ENCODE measurements at regions not wholly inside any gene's neighbourhood (a gene's known extent, or its start where the extent isn't known, plus 50 kb on each side); places are given as distances from the start of the nearest gene placed in this dataset.

DNA sequence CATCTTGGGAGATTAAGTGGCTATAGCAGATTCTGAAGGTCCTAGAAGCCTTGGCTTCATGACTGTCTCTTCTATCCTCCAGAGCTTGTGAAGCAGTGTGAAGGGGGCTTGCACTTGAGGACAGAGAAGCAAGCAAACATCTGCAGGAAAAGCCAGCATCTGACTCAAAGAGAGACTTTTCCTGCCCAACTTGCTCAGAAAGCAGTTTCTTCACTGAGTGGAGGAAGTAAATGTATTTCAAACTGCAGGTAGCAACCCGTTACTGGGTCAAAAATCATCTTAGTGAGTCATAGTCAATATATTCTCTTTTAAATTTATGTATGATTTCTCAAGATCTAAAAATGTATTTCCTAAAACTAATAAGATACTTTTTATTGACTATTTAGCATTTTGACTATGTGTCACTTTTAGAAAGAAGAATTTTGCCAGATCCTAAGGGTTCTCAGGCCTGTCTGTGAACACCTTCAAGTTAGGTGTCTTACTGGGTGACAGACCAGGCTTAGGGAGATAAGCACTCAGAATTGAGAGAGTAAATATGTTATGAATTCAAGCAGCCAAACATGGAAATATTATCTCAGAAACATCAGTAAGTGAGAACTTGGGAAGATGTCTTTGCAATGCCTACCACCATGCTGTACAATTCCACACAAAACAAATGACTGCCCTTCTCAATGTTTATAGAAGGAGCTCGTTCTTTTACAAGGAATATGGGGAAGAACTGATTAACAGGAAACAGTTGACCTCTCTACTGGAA lies 72.6 kb upstream of the DMAC1 start:
- DNase-seq (ENCODE audit: low read depth): no peak

DNA sequence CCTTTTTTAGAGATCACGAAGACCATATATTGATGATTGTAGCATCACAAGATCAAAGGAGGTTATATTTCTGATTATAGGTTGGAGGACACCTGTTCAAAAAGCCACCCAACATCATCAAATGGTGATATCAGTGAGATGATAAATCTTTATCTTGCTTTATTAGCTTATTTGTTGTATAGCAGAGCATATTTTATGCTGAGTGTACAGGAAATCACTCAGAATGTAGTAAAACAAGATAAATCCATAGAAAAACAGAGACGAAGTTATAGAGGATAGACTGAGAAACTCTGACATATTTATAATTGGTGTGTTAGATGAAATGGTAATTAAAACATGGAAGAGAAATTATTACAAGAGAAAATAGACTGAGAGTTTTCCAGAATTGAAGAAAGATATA lies 69.8 kb upstream of the DMAC1 start:
- DNase-seq (ENCODE audit: low read depth): no peak

DNA sequence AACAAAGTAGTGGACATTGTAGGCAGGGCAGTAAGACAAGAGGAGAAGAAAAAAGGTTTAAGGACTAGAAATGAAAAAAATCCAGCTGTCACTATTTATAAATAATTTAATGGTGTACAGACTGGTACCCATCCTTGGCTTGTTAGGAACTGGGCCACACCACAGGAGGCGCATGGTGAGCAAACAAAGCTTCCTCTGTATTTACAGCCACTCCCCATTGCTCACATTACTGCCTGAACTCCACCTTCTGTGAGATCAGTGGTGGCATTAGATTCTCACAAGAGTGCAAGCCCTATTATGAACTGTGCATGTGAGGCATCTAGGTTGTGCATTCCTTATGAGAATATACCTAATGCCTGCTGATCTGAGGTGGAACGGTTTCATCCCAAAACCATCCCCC lies 62.6 kb upstream of the DMAC1 start:
- DNase-seq (ENCODE audit: low read depth): no peak

DNA sequence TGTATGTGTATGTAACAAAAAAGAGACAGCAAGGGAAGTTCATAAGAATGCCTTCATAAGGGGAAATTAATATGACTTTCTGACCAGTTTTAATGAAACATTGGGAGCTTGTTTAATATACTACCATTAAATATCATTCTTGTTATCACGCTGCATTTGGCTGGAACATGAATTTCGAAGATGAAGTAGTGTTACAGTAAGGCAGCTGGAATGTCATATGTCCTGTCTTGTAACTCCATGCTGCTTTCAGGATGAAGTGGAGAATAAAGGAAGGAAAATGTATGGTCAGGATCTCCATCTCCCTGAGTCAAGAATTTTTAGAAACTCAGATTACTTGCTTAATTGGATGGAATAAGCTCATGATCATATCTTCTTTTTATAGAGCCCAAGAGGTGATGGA lies 61.5 kb upstream of the DMAC1 start:
- DNase-seq (ENCODE audit: low read depth): no peak

DNA sequence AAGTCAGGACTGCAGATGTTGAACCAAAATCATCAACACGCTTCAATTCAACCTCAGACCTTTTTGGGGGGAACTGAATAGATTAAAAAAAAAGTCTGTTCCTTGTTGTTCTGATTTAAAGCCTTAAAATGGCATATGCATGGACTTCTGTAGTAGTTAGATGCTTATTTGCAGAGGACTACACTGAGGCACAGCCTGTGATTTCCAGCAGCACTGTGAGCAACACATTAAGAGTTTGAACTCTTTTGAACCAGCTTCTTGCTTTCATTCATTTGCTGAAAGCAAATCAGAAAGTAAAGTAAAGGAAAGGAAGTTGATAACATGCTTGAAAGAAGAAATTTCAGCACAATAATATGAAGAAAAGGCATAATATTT lies 60.7 kb upstream of the DMAC1 start:
- DNase-seq (ENCODE audit: low read depth): no peak

DNA sequence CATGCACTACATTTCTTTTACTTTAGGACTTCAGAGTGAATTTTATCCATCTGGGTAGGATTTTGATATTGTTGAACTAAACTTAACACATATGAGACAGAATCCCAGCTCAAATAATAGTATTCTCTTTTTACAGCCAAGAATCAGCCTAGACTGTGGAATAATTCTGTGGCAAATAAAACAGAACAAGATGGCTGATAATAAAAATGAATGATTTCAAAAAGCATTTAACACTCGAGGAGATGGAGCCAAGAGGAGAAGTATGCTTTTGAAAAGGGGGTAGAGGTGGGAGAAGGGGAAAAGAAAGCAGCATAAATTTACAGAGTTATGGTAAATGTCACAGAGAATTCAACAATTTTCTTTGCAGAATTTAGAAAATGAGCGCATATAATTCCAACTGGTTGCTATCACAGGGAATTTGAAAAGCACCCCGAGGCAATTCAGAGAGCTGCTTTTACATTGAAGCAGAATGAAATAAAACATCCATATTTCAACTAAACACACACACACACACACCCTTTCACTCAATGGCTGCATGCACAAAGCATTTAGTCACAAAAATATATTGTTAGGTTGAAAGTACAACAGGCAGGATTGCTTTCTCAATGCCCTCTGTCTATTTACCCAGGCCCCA lies 60.2 kb upstream of the DMAC1 start:
- DNase-seq (ENCODE audit: low read depth): no peak

DNA sequence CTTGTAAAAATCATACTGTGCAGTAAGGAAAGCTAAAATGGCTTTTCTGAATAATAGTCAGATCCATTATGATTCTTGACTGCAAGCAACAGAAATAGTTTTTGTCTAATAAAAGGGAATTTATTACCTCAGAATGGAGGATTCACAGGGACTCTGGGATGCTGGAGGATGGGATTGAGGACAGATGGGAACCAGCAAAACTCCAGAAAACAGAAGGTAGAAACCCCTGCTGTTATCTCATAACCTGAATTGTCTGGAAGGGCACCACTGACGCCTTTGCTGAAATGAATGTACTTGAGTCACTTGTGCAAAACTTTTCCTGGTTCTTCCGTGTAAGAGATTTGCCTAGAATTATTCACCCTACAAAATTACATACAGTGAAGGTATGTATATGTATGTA lies 58.6 kb upstream of the DMAC1 start:
- DNase-seq (ENCODE audit: low read depth): no peak

DNA sequence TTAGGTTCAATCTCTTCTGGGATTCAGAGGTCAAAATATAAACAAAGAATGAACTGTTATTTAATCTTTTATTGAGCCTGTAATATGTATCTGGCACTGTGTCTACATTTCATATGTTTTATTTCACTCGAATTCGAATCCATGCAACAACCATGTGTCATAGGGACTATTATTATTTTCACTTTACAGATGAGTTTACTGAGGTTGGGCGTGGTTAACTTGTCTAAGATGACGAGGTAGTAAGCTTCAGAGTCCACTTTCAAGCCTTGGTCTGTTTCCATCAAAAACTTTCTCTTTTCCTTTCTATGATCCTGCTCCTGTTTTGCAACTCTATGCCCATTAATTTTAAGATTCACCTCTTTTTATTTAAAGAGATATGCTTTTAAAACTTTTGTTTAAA lies 55.2 kb upstream of the DMAC1 start:
- no peak for DNase-seq (ENCODE audit: low read depth)

All from RPMI7951 (cell line).